GM06990 (cell line): ENCODE measurements at regions not wholly inside any gene's neighbourhood (a gene's known extent, or its start where the extent isn't known, plus 50 kb on each side); places are given as distances from the start of the nearest gene placed in this dataset.

Experiments used
- DNase-seq: peaks from one replicate; pipeline ENCODE4 v3.0.0-alpha.2; 2011; ENCODE audit not compliant: insufficient read length; ENCODE audit errors: extremely low read depth
- H3K27me3 ChIP-seq: replicated peaks from 2 replicates; pipeline ENCODE4 v1.6.0; 2011; ENCODE audit warnings: low read length; ENCODE audit not compliant: control insufficient read depth, insufficient read depth
- H3K36me3 ChIP-seq: 2 replicates; pipeline ENCODE4 v1.5.1; 2011; ENCODE audit warnings: low read length; ENCODE audit not compliant: control insufficient read depth, insufficient read depth
- H3K4me3 ChIP-seq: replicated peaks from 2 replicates; pipeline ENCODE4 v1.5.1; 2011; ENCODE audit warnings: low read depth, mild to moderate bottlenecking, control low read depth, low read length
- CTCF ChIP-seq: IDR thresholded peaks from 2 replicates; pipeline ENCODE4 v1.5.1; 2011; ENCODE audit warnings: low read length, control low read depth, mild to moderate bottlenecking, inconsistent platforms; ENCODE audit not compliant: insufficient read depth, poor library complexity, severe bottlenecking

GRCh38 chr9:135020481-135021392 lies 66.7 kb upstream of the OLFM1 start:
- Histone ChIP-seq H3K4me3 (no peak overlapping the region), H3K36me3 (no peaks in the 10 kb centered on the region), H3K27me3 (no peaks in the 10 kb centered on the region; the same call in 1 of the 2 replicates)
- DNase-seq, result no peak
- no peak for TF ChIP-seq CTCF

- TF ChIP-seq CTCF, result no peak
- H3K36me3 ChIP-seq, result no peaks in the 10 kb centered on the region
- no peaks in the 10 kb centered on the region; the same call in 1 of the 2 replicates for H3K27me3 ChIP-seq
- DNase-seq, result no peak
- no peak overlapping the region for H3K4me3 ChIP-seq
Measured at GRCh38 chr9:135021393-135021789, 66.1 kb upstream of the OLFM1 start.

- H3K36me3 ChIP-seq, result no peaks in the 10 kb centered on the region
- H3K27me3 ChIP-seq, result no peaks in the 10 kb centered on the region; the same call in 1 of the 2 replicates
- TF ChIP-seq CTCF, result no peak
- DNase-seq, result no peak
- H3K4me3 ChIP-seq, result no peak overlapping the region
Measured at GRCh38 chr9:135022191-135022870, 65.1 kb upstream of the OLFM1 start.

GRCh38 chr9:135023088-135023785 lies 64.2 kb upstream of the OLFM1 start:
- Histone ChIP-seq H3K27me3 (no peaks in the 10 kb centered on the region; the same call in 1 of the 2 replicates), H3K4me3 (no peak overlapping the region), H3K36me3 (no peaks in the 10 kb centered on the region)
- TF ChIP-seq CTCF, result no peak
- no peak for DNase-seq

- no peak for DNase-seq
- Histone ChIP-seq H3K27me3 (no peaks in the 10 kb centered on the region; the same call in 1 of the 2 replicates), H3K4me3 (no peak overlapping the region), H3K36me3 (no peaks in the 10 kb centered on the region)
- no peak for TF ChIP-seq CTCF
Measured at GRCh38 chr9:135023786-135024405, 63.6 kb upstream of the OLFM1 start.
